GM23338 (cell line): ENCODE measurements at regions not wholly inside any gene's neighbourhood (a gene's known extent, or its start where the extent isn't known, plus 50 kb on each side); places are given as distances from the start of the nearest gene placed in this dataset.

Experiments
- ATAC-seq: fragments of 200-7000 bp; cut with Tn5 transposase; 3 replicates; pipeline ENCODE4 v1.9.1; 2020
- DNase-seq: peaks from one replicate; pipeline ENCODE4 v3.0.0-alpha.2; 2015; ENCODE audit warnings: low spot score
- H2AFZ ChIP-seq: fragments of 200-600 bp; sonication (generic); 2 replicates; pipeline ENCODE4 v1.8.0; 2016; ENCODE audit warnings: antibody characterized with exemption, mild to moderate bottlenecking, moderate library complexity
- H3F3A ChIP-seq: fragments of 200-600 bp; sonication (generic); replicated peaks from 2 replicates; pipeline ENCODE4 v1.8.0; 2017; ENCODE audit warnings: antibody characterized with exemption, mixed run types, low read depth
- H3K27ac ChIP-seq: fragments of 200-600 bp; sonication (generic); 2 replicates; pipeline ENCODE4 v1.6.1; 2016; ENCODE audit warnings: low read depth
- H3K27me3 ChIP-seq: fragments of 200-600 bp; sonication (generic); 2 replicates; pipeline ENCODE4 v1.8.0; 2016; ENCODE audit warnings: mild to moderate bottlenecking, mixed run types, moderate library complexity; ENCODE audit not compliant: insufficient read depth
- H3K36me3 ChIP-seq: fragments of 200-600 bp; sonication (generic); 2 replicates; pipeline ENCODE4 v1.8.0; 2016; ENCODE audit warnings: mild to moderate bottlenecking; ENCODE audit not compliant: insufficient read depth
- H3K4me1 ChIP-seq: fragments of 200-600 bp; sonication (generic); 2 replicates; pipeline ENCODE4 v1.8.0; 2016; ENCODE audit warnings: mild to moderate bottlenecking, moderate library complexity; ENCODE audit not compliant: insufficient read depth
- H3K4me2 ChIP-seq: fragments of 200-600 bp; sonication (generic); 2 replicates; pipeline ENCODE4 v1.7.1; 2017; ENCODE audit warnings: mixed run types
- H3K4me3 ChIP-seq: fragments of 200-600 bp; sonication (generic); 2 replicates; pipeline ENCODE4 v1.6.1; 2016; ENCODE audit warnings: mixed run types
- H3K79me2 ChIP-seq: fragments of 200-600 bp; sonication (generic); replicated peaks from 2 replicates; pipeline ENCODE4 v1.8.0; 2017; ENCODE audit warnings: mild to moderate bottlenecking; ENCODE audit not compliant: insufficient read depth
- H3K9me2 ChIP-seq: fragments of 200-600 bp; sonication (generic); 2 replicates; pipeline ENCODE4 v1.8.0; 2017; ENCODE audit not compliant: insufficient read depth
- H4K20me1 ChIP-seq: fragments of 200-600 bp; sonication (generic); replicated peaks from 2 replicates; pipeline ENCODE4 v1.8.0; 2017; ENCODE audit warnings: mild to moderate bottlenecking; ENCODE audit not compliant: insufficient read depth
- H3K27ac Mint-ChIP-seq: 2 replicates; pipeline ENCODE4 v1.8.0; 2020; ENCODE audit warnings: inconsistent platforms, mild to moderate bottlenecking, moderate library complexity, mixed read lengths
- H3K27me3 Mint-ChIP-seq: 3 replicates; pipeline ENCODE4 v1.8.0; 2022; ENCODE audit warnings: low read depth, mild to moderate bottlenecking, moderate library complexity, mixed read lengths, inconsistent platforms; ENCODE audit not compliant: insufficient read depth, poor library complexity
- H3K36me3 Mint-ChIP-seq: 3 replicates; pipeline ENCODE4 v1.8.0; 2021; ENCODE audit warnings: low read depth, mild to moderate bottlenecking, inconsistent platforms, moderate library complexity, mixed read lengths
- H3K4me1 Mint-ChIP-seq: 3 replicates; pipeline ENCODE4 v1.8.0; 2020; ENCODE audit warnings: mild to moderate bottlenecking, inconsistent platforms, mixed read lengths
- H3K4me3 Mint-ChIP-seq: 3 replicates; pipeline ENCODE4 v1.8.0; 2021; ENCODE audit warnings: moderate library complexity, mild to moderate bottlenecking, inconsistent platforms, mixed read lengths
- H3K9me3 Mint-ChIP-seq: 3 replicates; pipeline ENCODE4 v1.8.0; 2020; ENCODE audit warnings: moderate library complexity, mild to moderate bottlenecking, inconsistent platforms, mixed read lengths
- EZH2 ChIP-seq: fragments of 200-600 bp; sonication (generic); IDR thresholded peaks from one replicate; pipeline ENCODE4 v1.8.0; 2017; ENCODE audit warnings: antibody characterized with exemption, mild to moderate bottlenecking, low read depth; ENCODE audit not compliant: unreplicated experiment
- EZH2phosphoT487 ChIP-seq: fragments of 200-600 bp; sonication (generic); IDR thresholded peaks from one replicate; pipeline ENCODE4 v1.8.1; 2018; ENCODE audit warnings: antibody characterized with exemption; ENCODE audit not compliant: unreplicated experiment
- JUNB ChIP-seq: IDR thresholded peaks from one replicate; pipeline ENCODE4 v1.6.1; 2016; ENCODE audit warnings: antibody characterized with exemption; ENCODE audit not compliant: unreplicated experiment
- NANOG ChIP-seq: IDR thresholded peaks from 2 replicates; pipeline ENCODE4 v1.6.1; 2016; ENCODE audit warnings: antibody characterized with exemption, borderline replicate concordance
- POLR2AphosphoS5 ChIP-seq: IDR thresholded peaks from 2 replicates; pipeline ENCODE4 v1.6.1; 2016; ENCODE audit warnings: antibody characterized with exemption, low read depth
- STAT1 ChIP-seq: IDR thresholded peaks from one replicate; pipeline ENCODE4 v1.6.1; 2016; ENCODE audit warnings: antibody characterized with exemption; ENCODE audit not compliant: unreplicated experiment
- ZNF114 ChIP-seq: fragments of 250-450 bp; sonication (Bioruptor Pico); IDR thresholded peaks from 2 replicates; pipeline ENCODE4 v1.5.0; 2020; ENCODE audit warnings: mild to moderate bottlenecking, moderate library complexity
- ZNF331 ChIP-seq: fragments of 250-450 bp; sonication (Bioruptor Pico); IDR thresholded peaks from 2 replicates; pipeline ENCODE4 v1.5.0; 2020; ENCODE audit warnings: low read depth, mild to moderate bottlenecking, moderate library complexity
- ZNF462 ChIP-seq: fragments of 250-450 bp; sonication (Bioruptor Pico); IDR thresholded peaks from 2 replicates; pipeline ENCODE4 v1.5.0; 2020; ENCODE audit warnings: mild to moderate bottlenecking, moderate library complexity
- TF ChIP-seq, protein P1 (sequence below): IDR thresholded peaks from one replicate; pipeline ENCODE4 v1.6.1; 2018; ENCODE audit warnings: antibody characterized with exemption; ENCODE audit not compliant: unreplicated experiment

- TF ChIP-seq ZNF462 (CRISPR knock-in tag), result no peak
- no peak for TF ChIP-seq NANOG
- TF ChIP-seq EZH2, result no peak
- TF ChIP-seq ZNF331 (CRISPR knock-in tag), result no peak
- TF ChIP-seq, protein P1, sequence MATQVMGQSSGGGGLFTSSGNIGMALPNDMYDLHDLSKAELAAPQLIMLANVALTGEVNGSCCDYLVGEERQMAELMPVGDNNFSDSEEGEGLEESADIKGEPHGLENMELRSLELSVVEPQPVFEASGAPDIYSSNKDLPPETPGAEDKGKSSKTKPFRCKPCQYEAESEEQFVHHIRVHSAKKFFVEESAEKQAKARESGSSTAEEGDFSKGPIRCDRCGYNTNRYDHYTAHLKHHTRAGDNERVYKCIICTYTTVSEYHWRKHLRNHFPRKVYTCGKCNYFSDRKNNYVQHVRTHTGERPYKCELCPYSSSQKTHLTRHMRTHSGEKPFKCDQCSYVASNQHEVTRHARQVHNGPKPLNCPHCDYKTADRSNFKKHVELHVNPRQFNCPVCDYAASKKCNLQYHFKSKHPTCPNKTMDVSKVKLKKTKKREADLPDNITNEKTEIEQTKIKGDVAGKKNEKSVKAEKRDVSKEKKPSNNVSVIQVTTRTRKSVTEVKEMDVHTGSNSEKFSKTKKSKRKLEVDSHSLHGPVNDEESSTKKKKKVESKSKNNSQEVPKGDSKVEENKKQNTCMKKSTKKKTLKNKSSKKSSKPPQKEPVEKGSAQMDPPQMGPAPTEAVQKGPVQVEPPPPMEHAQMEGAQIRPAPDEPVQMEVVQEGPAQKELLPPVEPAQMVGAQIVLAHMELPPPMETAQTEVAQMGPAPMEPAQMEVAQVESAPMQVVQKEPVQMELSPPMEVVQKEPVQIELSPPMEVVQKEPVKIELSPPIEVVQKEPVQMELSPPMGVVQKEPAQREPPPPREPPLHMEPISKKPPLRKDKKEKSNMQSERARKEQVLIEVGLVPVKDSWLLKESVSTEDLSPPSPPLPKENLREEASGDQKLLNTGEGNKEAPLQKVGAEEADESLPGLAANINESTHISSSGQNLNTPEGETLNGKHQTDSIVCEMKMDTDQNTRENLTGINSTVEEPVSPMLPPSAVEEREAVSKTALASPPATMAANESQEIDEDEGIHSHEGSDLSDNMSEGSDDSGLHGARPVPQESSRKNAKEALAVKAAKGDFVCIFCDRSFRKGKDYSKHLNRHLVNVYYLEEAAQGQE, result no peak
These were observed 311.5 kb upstream of the ID4 start (continued) for GRCh38 chr6:19525673-19526072.

GRCh38 chr6:19530188-19530587 is 307.0 kb upstream of the ID4 start:
- H3K4me1 ChIP-seq, result no peaks in the 10 kb centered on the region
- H3K36me3 ChIP-seq, result no peaks in the 10 kb centered on the region
- no peak overlapping the region for H3K4me3 ChIP-seq
- no peak for ATAC-seq
- H3K27ac ChIP-seq, result no peak overlapping the region
- H3K4me2 ChIP-seq, result no peak overlapping the region
- H3K27me3 ChIP-seq, result no peaks in the 10 kb centered on the region
- no peak overlapping the region for H2AFZ ChIP-seq
- no peaks in the 10 kb centered on the region for H3F3A ChIP-seq
- 0 out of 2 replicates have a peak, but pooled peaks cover 3% of the 10 kb centered on the region for H3K9me2 ChIP-seq
- H3K9me3 Mint-ChIP-seq, result no peaks in the 10 kb centered on the region
- H3K79me2 ChIP-seq, result no peaks in the 10 kb centered on the region
- no peaks in the 10 kb centered on the region for H3K27me3 Mint-ChIP-seq
- no peak for DNase-seq
- H3K36me3 Mint-ChIP-seq, result no peaks in the 10 kb centered on the region
- no peaks in the 10 kb centered on the region for H4K20me1 ChIP-seq
- no peak overlapping the region for H3K4me3 Mint-ChIP-seq
- no peaks in the 10 kb centered on the region for H3K4me1 Mint-ChIP-seq
- H3K27ac Mint-ChIP-seq, result no peak overlapping the region
- TF ChIP-seq STAT1, result no peak
- TF ChIP-seq JUNB, result no peak
- TF ChIP-seq POLR2AphosphoS5, result no peak
- no peak for TF ChIP-seq NANOG
- no peak for TF ChIP-seq ZNF114 (CRISPR knock-in tag)
- no peak for TF ChIP-seq EZH2
- no peak for TF ChIP-seq EZH2phosphoT487
